Suprapubic skin (tissue), 4 donors: ENCODE measurements at regions not wholly inside any gene's neighbourhood (a gene's known extent, or its start where the extent isn't known, plus 50 kb on each side); places are given as distances from the start of the nearest gene placed in this dataset.

Experiments
- DNase-seq, 2 donors: peaks; one replicate each; pipeline ENCODE4 v3.0.0-alpha.2; 2019; ENCODE audit warnings: low spot score in 2 of 2
- H3K27ac ChIP-seq: fragments of 200-600 bp; sonication (generic); one replicate; pipeline ENCODE4 v1.5.1; 2019
- H3K27me3 ChIP-seq: fragments of 200-600 bp; sonication (generic); one replicate; pipeline ENCODE4 v1.5.1; 2019
- H3K36me3 ChIP-seq: fragments of 200-600 bp; sonication (generic); one replicate; pipeline ENCODE4 v1.5.1; 2019
- H3K4me1 ChIP-seq: fragments of 200-600 bp; sonication (generic); one replicate; pipeline ENCODE4 v1.5.1; 2019
- H3K4me3 ChIP-seq: fragments of 200-600 bp; sonication (generic); one replicate; pipeline ENCODE4 v1.5.1; 2019; ENCODE audit warnings: mild to moderate bottlenecking
- H3K9me3 ChIP-seq: fragments of 200-600 bp; sonication (generic); one replicate; pipeline ENCODE4 v1.5.1; 2019
- CTCF ChIP-seq, 2 donors: fragments of 200-600 bp in 1 of 2; fragments of 450-650 bp in 1 of 2; sonication (generic) in 1 of 2; IDR thresholded peaks; one replicate each; pipeline ENCODE4 v1.5.1; 2016 to 2019; ENCODE audit warnings: antibody characterized with exemption in 2 of 2, mild to moderate bottlenecking in 1 of 2, moderate library complexity in 1 of 2
- EP300 ChIP-seq: sonication (generic); formaldehyde crosslinking; IDR thresholded peaks from one replicate; pipeline ENCODE4 v1.6.1; 2017; ENCODE audit warnings: antibody characterized with exemption
- POLR2A ChIP-seq, 2 donors: fragments of 450-650 bp; IDR thresholded peaks; one replicate each; pipeline ENCODE4 v1.6.1; 2017; ENCODE audit warnings: antibody characterized with exemption in 2 of 2, mild to moderate bottlenecking in 2 of 2, moderate library complexity in 2 of 2
- POLR2AphosphoS5 ChIP-seq, 3 donors: sonication (generic); formaldehyde crosslinking; IDR thresholded peaks; one replicate each; pipeline ENCODE4 v1.6.1; 2017; ENCODE audit warnings: antibody characterized with exemption in 3 of 3
- WGBS: methylation state at CpG from one replicate; pipeline ENCODE4 v1.1.5; 2018; 5-methylcytosine and 5-hydroxymethylcytosine counted together

GRCh38 chr1:234944439-234945344 lies 183.9 kb downstream of the TOMM20 start:
- Histone ChIP-seq H3K9me3 (peaks cover 3% of the 10 kb centered on the region), H3K27ac (no peak overlapping the region), H3K4me3 (no peak overlapping the region), H3K27me3 (no peaks in the 10 kb centered on the region), H3K4me1 (no peaks in the 10 kb centered on the region), H3K36me3 (no peaks in the 10 kb centered on the region)
- WGBS, result 67% methylated on average over 6 of the region's 6 CpGs
- no peak for DNase-seq
- TF ChIP-seq EP300 (no peak), CTCF (IDR thresholded peaks at IDR 0.05) (no peak), POLR2A (IDR thresholded peaks at IDR 0.05) (no peak), POLR2AphosphoS5 (IDR thresholded peaks at IDR 0.05) (no peak)

GRCh38 chr1:234943836-234944402 lies 184.7 kb downstream of the TOMM20 start:
- no peaks in the 10 kb centered on the region for H3K36me3 ChIP-seq
- no peaks in the 10 kb centered on the region for H3K9me3 ChIP-seq
- no peak overlapping the region for H3K27ac ChIP-seq
- WGBS, result 80% methylated on average over 7 of the region's 7 CpGs
- H3K27me3 ChIP-seq, result no peaks in the 10 kb centered on the region
- DNase-seq, result peak in 1 of 2 donors; percentile 50
- no peaks in the 10 kb centered on the region for H3K4me1 ChIP-seq
- no peak overlapping the region for H3K4me3 ChIP-seq
- no peak for TF ChIP-seq EP300
- no peak for TF ChIP-seq POLR2AphosphoS5 (IDR thresholded peaks at IDR 0.05)
- no peak for TF ChIP-seq CTCF (IDR thresholded peaks at IDR 0.05)
- no peak for TF ChIP-seq POLR2A (IDR thresholded peaks at IDR 0.05)

- Histone ChIP-seq H3K36me3 (no peaks in the 10 kb centered on the region), H3K4me3 (no peak overlapping the region), H3K9me3 (no peaks in the 10 kb centered on the region), H3K27me3 (no peaks in the 10 kb centered on the region), H3K27ac (no peak overlapping the region), H3K4me1 (no peaks in the 10 kb centered on the region)
- peak in 1 of 2 donors; percentile 7 for DNase-seq
- WGBS, result 96% methylated on average over 5 of the region's 5 CpGs
- TF ChIP-seq POLR2A (IDR thresholded peaks at IDR 0.05) (no peak), POLR2AphosphoS5 (IDR thresholded peaks at IDR 0.05) (no peak), CTCF (IDR thresholded peaks at IDR 0.05) (no peak), EP300 (no peak)
Measured at GRCh38 chr1:234942879-234943506, 185.6 kb downstream of the TOMM20 start.

- Histone ChIP-seq H3K9me3 (no peaks in the 10 kb centered on the region), H3K4me3 (no peak overlapping the region), H3K27me3 (no peaks in the 10 kb centered on the region), H3K36me3 (no peaks in the 10 kb centered on the region), H3K27ac (no peak overlapping the region), H3K4me1 (no peaks in the 10 kb centered on the region)
- 90% methylated on average over 4 of the region's 4 CpGs for WGBS
- peak in 1 of 2 donors; percentile 34 for DNase-seq
- no peak for TF ChIP-seq POLR2A (IDR thresholded peaks at IDR 0.05)
- TF ChIP-seq POLR2AphosphoS5 (IDR thresholded peaks at IDR 0.05), result no peak
- TF ChIP-seq EP300, result no peak
- no peak for TF ChIP-seq CTCF (IDR thresholded peaks at IDR 0.05)
Measured at GRCh38 chr1:234942012-234942332, 186.7 kb downstream of the TOMM20 start.
